ENCODE measurements at regions not wholly inside any gene's neighbourhood (a gene's known extent, or its start where the extent isn't known, plus 50 kb on each side); places are given as distances from the start of the nearest gene placed in this dataset.

GRCh38 chr16:79510879-79511278 lies 89.7 kb downstream of the MAF start:
- no peaks in the 10 kb centered on the region for H4K20me1 ChIP-seq (ENCODE audit: insufficient read depth)
- H3K27me3 ChIP-seq (ENCODE audit: insufficient read depth, low read depth, low read length) = no peaks in the 10 kb centered on the region
- TF ChIP-seq MXI1 (conservative IDR thresholded peaks at IDR 0.05; ENCODE audit: poor library complexity, severe bottlenecking) (no peak), EZH2 (IDR thresholded peaks at IDR 0.05; ENCODE audit: borderline replicate concordance, insufficient read depth, low read length, poor library complexity, severe bottlenecking) (no peak), RAD21 (conservative IDR thresholded peaks at IDR 0.05) (no peak), POLR2AphosphoS5 (IDR thresholded peaks at IDR 0.05) (no peak), TAF1 (IDR thresholded peaks at IDR 0.05; ENCODE audit: low read depth) (no peak), EP300 (conservative IDR thresholded peaks at IDR 0.05; ENCODE audit: poor library complexity, severe bottlenecking) (no peak), SMC3 (conservative IDR thresholded peaks at IDR 0.05; ENCODE audit: poor library complexity) (no peak)
- TF ChIP-seq, protein P1, sequence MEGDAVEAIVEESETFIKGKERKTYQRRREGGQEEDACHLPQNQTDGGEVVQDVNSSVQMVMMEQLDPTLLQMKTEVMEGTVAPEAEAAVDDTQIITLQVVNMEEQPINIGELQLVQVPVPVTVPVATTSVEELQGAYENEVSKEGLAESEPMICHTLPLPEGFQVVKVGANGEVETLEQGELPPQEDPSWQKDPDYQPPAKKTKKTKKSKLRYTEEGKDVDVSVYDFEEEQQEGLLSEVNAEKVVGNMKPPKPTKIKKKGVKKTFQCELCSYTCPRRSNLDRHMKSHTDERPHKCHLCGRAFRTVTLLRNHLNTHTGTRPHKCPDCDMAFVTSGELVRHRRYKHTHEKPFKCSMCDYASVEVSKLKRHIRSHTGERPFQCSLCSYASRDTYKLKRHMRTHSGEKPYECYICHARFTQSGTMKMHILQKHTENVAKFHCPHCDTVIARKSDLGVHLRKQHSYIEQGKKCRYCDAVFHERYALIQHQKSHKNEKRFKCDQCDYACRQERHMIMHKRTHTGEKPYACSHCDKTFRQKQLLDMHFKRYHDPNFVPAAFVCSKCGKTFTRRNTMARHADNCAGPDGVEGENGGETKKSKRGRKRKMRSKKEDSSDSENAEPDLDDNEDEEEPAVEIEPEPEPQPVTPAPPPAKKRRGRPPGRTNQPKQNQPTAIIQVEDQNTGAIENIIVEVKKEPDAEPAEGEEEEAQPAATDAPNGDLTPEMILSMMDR (IDR thresholded peaks at IDR 0.05; ENCODE audit: poor library complexity, severe bottlenecking) = no peak
- TF ChIP-seq, protein P2, sequence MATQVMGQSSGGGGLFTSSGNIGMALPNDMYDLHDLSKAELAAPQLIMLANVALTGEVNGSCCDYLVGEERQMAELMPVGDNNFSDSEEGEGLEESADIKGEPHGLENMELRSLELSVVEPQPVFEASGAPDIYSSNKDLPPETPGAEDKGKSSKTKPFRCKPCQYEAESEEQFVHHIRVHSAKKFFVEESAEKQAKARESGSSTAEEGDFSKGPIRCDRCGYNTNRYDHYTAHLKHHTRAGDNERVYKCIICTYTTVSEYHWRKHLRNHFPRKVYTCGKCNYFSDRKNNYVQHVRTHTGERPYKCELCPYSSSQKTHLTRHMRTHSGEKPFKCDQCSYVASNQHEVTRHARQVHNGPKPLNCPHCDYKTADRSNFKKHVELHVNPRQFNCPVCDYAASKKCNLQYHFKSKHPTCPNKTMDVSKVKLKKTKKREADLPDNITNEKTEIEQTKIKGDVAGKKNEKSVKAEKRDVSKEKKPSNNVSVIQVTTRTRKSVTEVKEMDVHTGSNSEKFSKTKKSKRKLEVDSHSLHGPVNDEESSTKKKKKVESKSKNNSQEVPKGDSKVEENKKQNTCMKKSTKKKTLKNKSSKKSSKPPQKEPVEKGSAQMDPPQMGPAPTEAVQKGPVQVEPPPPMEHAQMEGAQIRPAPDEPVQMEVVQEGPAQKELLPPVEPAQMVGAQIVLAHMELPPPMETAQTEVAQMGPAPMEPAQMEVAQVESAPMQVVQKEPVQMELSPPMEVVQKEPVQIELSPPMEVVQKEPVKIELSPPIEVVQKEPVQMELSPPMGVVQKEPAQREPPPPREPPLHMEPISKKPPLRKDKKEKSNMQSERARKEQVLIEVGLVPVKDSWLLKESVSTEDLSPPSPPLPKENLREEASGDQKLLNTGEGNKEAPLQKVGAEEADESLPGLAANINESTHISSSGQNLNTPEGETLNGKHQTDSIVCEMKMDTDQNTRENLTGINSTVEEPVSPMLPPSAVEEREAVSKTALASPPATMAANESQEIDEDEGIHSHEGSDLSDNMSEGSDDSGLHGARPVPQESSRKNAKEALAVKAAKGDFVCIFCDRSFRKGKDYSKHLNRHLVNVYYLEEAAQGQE (IDR thresholded peaks at IDR 0.05; ENCODE audit: borderline replicate concordance) = no peak
- H2AFZ ChIP-seq (ENCODE audit: low read depth, low read length) = no peak overlapping the region
- no peak overlapping the region for H3K27ac ChIP-seq (ENCODE audit: low read length)
- no peak overlapping the region for H3K4me2 ChIP-seq (ENCODE audit: low read length)
- H3K9ac ChIP-seq (ENCODE audit: low read length) = no peak overlapping the region
- H3K36me3 ChIP-seq (ENCODE audit: insufficient read depth, low read length) = no peaks in the 10 kb centered on the region
- no peaks in the 10 kb centered on the region for H3K79me2 ChIP-seq (replicated peaks; ENCODE audit: insufficient read depth, low read length)
- no peaks in the 10 kb centered on the region for H3F3A ChIP-seq (ENCODE audit: insufficient read depth, low read length, poor library complexity, severe bottlenecking)
- H3K9me3 ChIP-seq (ENCODE audit: low read length) = no peaks in the 10 kb centered on the region
- H3K9me2 ChIP-seq (ENCODE audit: insufficient read depth, low read length) = no peaks in the 10 kb centered on the region
- H3K4me3 ChIP-seq (ENCODE audit: low read length) = no peak overlapping the region

- no peak overlapping the region for H3K9ac ChIP-seq (ENCODE audit: low read length)
- TF ChIP-seq SMC3 (conservative IDR thresholded peaks at IDR 0.05; ENCODE audit: poor library complexity) = no peak
- TF ChIP-seq EZH2 (IDR thresholded peaks at IDR 0.05; ENCODE audit: borderline replicate concordance, insufficient read depth, low read length, poor library complexity, severe bottlenecking) = no peak
- no peak for TF ChIP-seq MXI1 (conservative IDR thresholded peaks at IDR 0.05; ENCODE audit: poor library complexity, severe bottlenecking)
- TF ChIP-seq, protein P2 (IDR thresholded peaks at IDR 0.05; ENCODE audit: borderline replicate concordance) = no peak
- TF ChIP-seq EP300 (conservative IDR thresholded peaks at IDR 0.05; ENCODE audit: poor library complexity, severe bottlenecking) = no peak
- no peak for TF ChIP-seq TAF1 (IDR thresholded peaks at IDR 0.05; ENCODE audit: low read depth)
- TF ChIP-seq RAD21 (conservative IDR thresholded peaks at IDR 0.05) = no peak
- TF ChIP-seq, protein P1 (IDR thresholded peaks at IDR 0.05; ENCODE audit: poor library complexity, severe bottlenecking) = no peak
- no peak for TF ChIP-seq POLR2AphosphoS5 (IDR thresholded peaks at IDR 0.05)
- H3K9me2 ChIP-seq (ENCODE audit: insufficient read depth, low read length) = no peaks in the 10 kb centered on the region
- H3F3A ChIP-seq (ENCODE audit: insufficient read depth, low read length, poor library complexity, severe bottlenecking) = no peaks in the 10 kb centered on the region
- H3K36me3 ChIP-seq (ENCODE audit: insufficient read depth, low read length) = no peaks in the 10 kb centered on the region
- no peak overlapping the region for H3K4me2 ChIP-seq (ENCODE audit: low read length)
- no peak overlapping the region for H3K27ac ChIP-seq (ENCODE audit: low read length)
- H3K79me2 ChIP-seq (replicated peaks; ENCODE audit: insufficient read depth, low read length) = no peaks in the 10 kb centered on the region
- no peak overlapping the region for H3K4me3 ChIP-seq (ENCODE audit: low read length)
- H2AFZ ChIP-seq (ENCODE audit: low read depth, low read length) = no peak overlapping the region
- no peaks in the 10 kb centered on the region for H3K9me3 ChIP-seq (ENCODE audit: low read length)
- no peaks in the 10 kb centered on the region for H4K20me1 ChIP-seq (ENCODE audit: insufficient read depth)
- H3K27me3 ChIP-seq (ENCODE audit: insufficient read depth, low read depth, low read length) = no peaks in the 10 kb centered on the region
Measured at GRCh38 chr16:79509906-79510305, 90.6 kb downstream of the MAF start.

Data from neural cell (in vitro differentiated cells).